ENCODE measurements at regions not wholly inside any gene's neighbourhood (a gene's known extent, or its start where the extent isn't known, plus 50 kb on each side); places are given as distances from the start of the nearest gene placed in this dataset.
"Not testable (repeated sequence)": the region's sequence is repeated elsewhere in the genome, so short reads cannot be mapped to it uniquely, and the experiment has no call there.

DNA sequence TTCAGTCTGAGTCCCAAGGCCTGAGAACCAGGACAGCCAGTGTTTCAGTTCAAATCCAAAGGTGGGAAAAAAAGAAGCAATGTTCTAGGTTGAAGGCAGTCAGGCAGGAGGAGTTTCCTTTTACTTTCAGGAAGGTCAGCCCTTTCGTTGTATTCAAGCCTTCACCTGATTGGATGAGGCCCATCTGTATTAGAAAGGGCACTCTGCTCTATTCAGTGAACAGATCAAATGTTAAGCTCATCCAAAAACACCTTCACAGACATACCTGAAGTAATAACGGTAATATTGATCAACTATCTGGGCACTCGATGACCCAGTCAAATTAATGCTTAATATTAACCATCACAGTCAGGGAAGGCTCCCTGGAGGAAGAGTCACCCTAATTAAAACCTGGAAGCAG lies 60.9 kb downstream of the IRX5 start:
- no TSS peak for BruUV-seq (replicated peaks)
- no peak overlapping the region for H3K27ac Mint-ChIP-seq (ENCODE audit: low read depth, unreplicated experiment)
- H3K4me3 Mint-ChIP-seq (ENCODE audit: unreplicated experiment) = no peak overlapping the region
- no peaks in the 10 kb centered on the region for H3K4me1 Mint-ChIP-seq (ENCODE audit: insufficient read depth, unreplicated experiment)
- no peaks in the 10 kb centered on the region for H3K9me3 Mint-ChIP-seq (ENCODE audit: unreplicated experiment)
- H3K27me3 Mint-ChIP-seq (ENCODE audit: insufficient read depth, unreplicated experiment) = peaks cover 9% of the 10 kb centered on the region
- intact Hi-C loops (cut with micrococcal nuclease) = no loop called here
- CTCF ChIA-PET = no interaction called here
- POLR2A ChIA-PET = no interaction called here
- TF ChIP-seq CTCF (IDR thresholded peaks at IDR 0.05; ENCODE audit: unreplicated experiment) = no peak
- DNase-seq (ENCODE audit: unreplicated experiment) = no peak
- H3K36me3 Mint-ChIP-seq (ENCODE audit: insufficient read depth, unreplicated experiment) = no peaks in the 10 kb centered on the region

GRCh38 chr16:54991946-54992345 lies 61.3 kb downstream of the IRX5 start:
- peaks cover 13% of the 10 kb centered on the region for H3K27me3 Mint-ChIP-seq (ENCODE audit: insufficient read depth, unreplicated experiment)
- intact Hi-C loops (cut with micrococcal nuclease); H3K4me1 Mint-ChIP-seq (ENCODE audit: insufficient read depth, unreplicated experiment); DNase-seq (ENCODE audit: unreplicated experiment); BruUV-seq (replicated peaks); H3K27ac Mint-ChIP-seq (ENCODE audit: low read depth, unreplicated experiment); CTCF ChIA-PET; POLR2A ChIA-PET; H3K9me3 Mint-ChIP-seq (ENCODE audit: unreplicated experiment); H3K36me3 Mint-ChIP-seq (ENCODE audit: insufficient read depth, unreplicated experiment); H3K4me3 Mint-ChIP-seq (ENCODE audit: unreplicated experiment): not testable (repeated sequence)

DNA sequence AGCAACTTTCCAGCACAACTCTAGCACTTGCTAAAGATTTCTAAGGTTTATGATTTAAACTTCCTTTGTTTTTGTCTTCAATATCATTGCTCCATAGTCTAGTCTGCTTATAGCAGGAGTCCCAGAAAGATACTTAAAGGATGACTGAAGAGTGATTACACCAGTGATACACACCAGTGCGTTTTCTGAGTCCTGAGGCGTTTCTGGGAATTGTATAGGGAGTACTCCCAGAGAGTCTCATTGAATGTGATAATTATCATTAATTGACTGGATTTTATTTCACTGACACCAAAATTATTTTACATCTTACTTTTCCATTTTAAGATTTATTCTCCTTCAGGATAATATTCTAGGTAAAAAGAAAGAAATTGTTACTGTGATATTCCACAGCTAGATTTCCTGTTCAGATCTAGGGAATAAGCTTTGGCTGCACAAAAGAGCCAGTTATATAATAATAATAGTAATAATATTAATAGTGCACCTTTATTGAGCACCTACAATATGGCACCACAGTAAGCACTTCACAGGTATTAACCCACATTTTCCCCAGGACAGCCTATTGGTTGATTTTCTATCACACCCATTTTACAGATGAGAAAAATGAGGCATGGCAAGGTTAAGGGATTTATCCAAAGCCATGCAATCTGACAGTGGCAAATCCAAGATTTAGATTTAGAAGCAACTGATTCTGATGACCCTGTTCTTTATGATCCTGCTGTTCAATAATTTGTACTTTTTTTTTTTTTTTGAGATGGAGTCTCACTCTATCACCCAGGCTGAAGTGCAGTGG lies 62.6 kb downstream of the IRX5 start:
- H3K27ac Mint-ChIP-seq (ENCODE audit: low read depth, unreplicated experiment) = no peak overlapping the region
- CTCF ChIA-PET = interaction anchor here (0.6 kb wide), 1 partner anchor 27 kb away, joined by 3 read pairs; no protein-coding TSS in a partner anchor
- no peaks in the 10 kb centered on the region for H3K4me1 Mint-ChIP-seq (ENCODE audit: insufficient read depth, unreplicated experiment)
- BruUV-seq (replicated peaks) = no TSS peak
- POLR2A ChIA-PET = no interaction called here
- intact Hi-C loops (cut with micrococcal nuclease) = no loop called here
- peaks cover 25% of the 10 kb centered on the region for H3K27me3 Mint-ChIP-seq (ENCODE audit: insufficient read depth, unreplicated experiment)
- DNase-seq (ENCODE audit: unreplicated experiment) = no peak
- TF ChIP-seq CTCF (IDR thresholded peaks at IDR 0.05; ENCODE audit: unreplicated experiment) = no peak
- no peak overlapping the region for H3K4me3 Mint-ChIP-seq (ENCODE audit: unreplicated experiment)
- H3K9me3 Mint-ChIP-seq (ENCODE audit: unreplicated experiment) = no peaks in the 10 kb centered on the region
- no peaks in the 10 kb centered on the region for H3K36me3 Mint-ChIP-seq (ENCODE audit: insufficient read depth, unreplicated experiment)

DNA sequence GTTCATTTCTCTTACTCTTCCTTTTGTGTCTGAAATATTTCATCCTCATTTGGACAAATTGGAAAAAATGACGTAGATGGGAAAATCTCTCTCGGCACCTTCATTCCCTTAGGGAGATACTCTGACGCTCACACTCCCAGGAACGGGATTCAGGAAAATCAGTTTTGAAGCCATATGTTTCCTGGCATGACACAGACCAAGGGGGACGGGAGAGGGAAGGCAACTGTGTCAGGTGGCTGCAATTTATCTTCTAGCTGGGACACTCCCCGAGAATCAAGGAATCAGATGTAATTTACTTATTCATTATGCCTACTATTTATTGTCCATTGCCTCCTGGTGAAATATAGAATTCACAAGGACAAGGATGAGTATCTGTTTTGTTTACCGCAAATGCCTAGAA lies 65.5 kb downstream of the IRX5 start:
- ChIA-PET POLR2A (no interaction called here), CTCF (interaction anchor here (1.6 kb wide), 1 partner anchor 18 kb away, joined by 4 read pairs; no protein-coding TSS in a partner anchor)
- BruUV-seq (replicated peaks) = no TSS peak
- TF ChIP-seq CTCF (IDR thresholded peaks at IDR 0.05; ENCODE audit: unreplicated experiment) = no peak
- Mint-ChIP-seq H3K4me3 (ENCODE audit: unreplicated experiment) (no peak overlapping the region), H3K4me1 (ENCODE audit: insufficient read depth, unreplicated experiment) (peaks cover 10% of the 10 kb centered on the region), H3K27me3 (ENCODE audit: insufficient read depth, unreplicated experiment) (peaks cover 26% of the 10 kb centered on the region), H3K27ac (ENCODE audit: low read depth, unreplicated experiment) (no peak overlapping the region), H3K36me3 (ENCODE audit: insufficient read depth, unreplicated experiment) (no peaks in the 10 kb centered on the region), H3K9me3 (ENCODE audit: unreplicated experiment) (no peaks in the 10 kb centered on the region)
- intact Hi-C loops (cut with micrococcal nuclease) = no loop called here
- DNase-seq (ENCODE audit: unreplicated experiment) = no peak
